Spleen (tissue), 7 donors: ENCODE measurements at regions not wholly inside any gene's neighbourhood (a gene's known extent, or its start where the extent isn't known, plus 50 kb on each side); places are given as distances from the start of the nearest gene placed in this dataset.

ENCODE experiments used
- CTCF ChIP-seq, 11 experiments: fragments of 200-600 bp in 7 of 11; fragments of 450-650 bp in 4 of 11; sonication (generic) in 4 of 11; IDR thresholded peaks in 8 of 11; conservative IDR thresholded peaks in 3 of 11; 1 replicate in 7 of 11; 2 replicates in 4 of 11; pipeline versions ENCODE4 v1.4.0 to v1.8.0; 2016 to 2021; ENCODE audit warnings: antibody characterized with exemption in 11 of 11, inconsistent platforms in 4 of 11, mild to moderate bottlenecking in 1 of 11
- POLR2A ChIP-seq, 3 donors: fragments of 450-650 bp; IDR thresholded peaks; one replicate each; pipeline ENCODE4 v1.5.1; 2017; ENCODE audit warnings: antibody characterized with exemption in 3 of 3, mild to moderate bottlenecking in 1 of 3
- POLR2AphosphoS5 ChIP-seq, 3 donors: sonication (generic); formaldehyde crosslinking; IDR thresholded peaks; one replicate each; pipeline ENCODE4 v1.5.1; 2017; ENCODE audit warnings: antibody characterized with exemption in 3 of 3
- donor health status: DM: no; HTN: no; CAD: no; lungs with moderate emphysema.
- donor health status: DM: no; HTN: no; CAD: no.
- donor health status: DM: no; HTN: no; CAD: no.

- TF ChIP-seq POLR2AphosphoS5 (IDR thresholded peaks at IDR 0.05) (no peak), POLR2A (IDR thresholded peaks at IDR 0.05) (no peak), CTCF (IDR thresholded peaks at IDR 0.05 in 8 of 11, conservative IDR thresholded peaks at IDR 0.05 in 3 of 11) (no peak)
Observed at GRCh38 chr10:3365630-3366029, 193.0 kb upstream of the PITRM1 start.
